ENCODE measurements at regions not wholly inside any gene's neighbourhood (a gene's known extent, or its start where the extent isn't known, plus 50 kb on each side); places are given as distances from the start of the nearest gene placed in this dataset.

GRCh38 chr7:148940702-148941597 lies 56.9 kb upstream of the EZH2 start:
- H3K27ac ChIP-seq (ENCODE audit: low read depth, low read length) = peak overlapping the region; percentile 39
- H3K4me2 ChIP-seq (ENCODE audit: low read depth, low read length, poor library complexity, severe bottlenecking) = peak overlapping the region; percentile 97
- TF ChIP-seq CTCF (IDR thresholded peaks at IDR 0.05; ENCODE audit: insufficient read depth, low read length, poor library complexity, severe bottlenecking) = no peak
- TF ChIP-seq EZH2phosphoT487 (conservative IDR thresholded peaks at IDR 0.05; ENCODE audit: low read length) = no peak

GRCh38 chr7:148939128-148939755 lies 55.2 kb upstream of the EZH2 start:
- Histone ChIP-seq H3K79me2 (ENCODE audit: insufficient read depth, low read length) (no peaks in the 10 kb centered on the region), H3K9ac (ENCODE audit: low read length) (no peak overlapping the region), H3K9me3 (ENCODE audit: insufficient read depth, low read length) (no peaks in the 10 kb centered on the region), H3F3A (ENCODE audit: insufficient read depth) (peaks cover 21% of the 10 kb centered on the region), H4K20me1 (ENCODE audit: low read depth, low read length) (no peaks in the 10 kb centered on the region), H3K9me2 (replicated peaks; ENCODE audit: insufficient read depth, low read length) (no peaks in the 10 kb centered on the region), H2AFZ (ENCODE audit: low read depth, low read length, severe bottlenecking) (no peak overlapping the region), H3K4me3 (ENCODE audit: insufficient read depth, low read length, poor library complexity, severe bottlenecking) (no peak overlapping the region), H3K27me3 (ENCODE audit: low read length) (no peaks in the 10 kb centered on the region), H3K27ac (ENCODE audit: low read depth, low read length) (no peak overlapping the region), H3K4me2 (ENCODE audit: low read depth, low read length, poor library complexity, severe bottlenecking) (peak overlapping the region; percentile 97), H3K36me3 (ENCODE audit: low read length) (no peaks in the 10 kb centered on the region)
- no peak for TF ChIP-seq EZH2phosphoT487 (conservative IDR thresholded peaks at IDR 0.05; ENCODE audit: low read length)

More at GRCh38 chr7:148940702-148941597, 56.9 kb upstream of the EZH2 start:
- Histone ChIP-seq H3K9me3 (ENCODE audit: insufficient read depth, low read length) (no peaks in the 10 kb centered on the region), H3K79me2 (ENCODE audit: insufficient read depth, low read length) (no peaks in the 10 kb centered on the region), H3K36me3 (ENCODE audit: low read length) (no peaks in the 10 kb centered on the region), H3K9ac (ENCODE audit: low read length) (peak overlapping the region; percentile 80), H3K9me2 (replicated peaks; ENCODE audit: insufficient read depth, low read length) (no peaks in the 10 kb centered on the region), H3K4me3 (ENCODE audit: insufficient read depth, low read length, poor library complexity, severe bottlenecking) (peak overlapping the region; percentile 81), H3K27me3 (ENCODE audit: low read length) (no peaks in the 10 kb centered on the region), H2AFZ (ENCODE audit: low read depth, low read length, severe bottlenecking) (peak overlapping the region; percentile 98), H3F3A (ENCODE audit: insufficient read depth) (peaks cover 24% of the 10 kb centered on the region), H4K20me1 (ENCODE audit: low read depth, low read length) (no peaks in the 10 kb centered on the region)

GRCh38 chr7:148935451-148935850 lies 51.4 kb upstream of the EZH2 start:
- Histone ChIP-seq H3K4me2 (ENCODE audit: low read depth, low read length, poor library complexity, severe bottlenecking) (no peak overlapping the region), H3K27ac (ENCODE audit: low read depth, low read length) (no peak overlapping the region), H3K27me3 (ENCODE audit: low read length) (no peaks in the 10 kb centered on the region), H3K36me3 (ENCODE audit: low read length) (no peaks in the 10 kb centered on the region), H4K20me1 (ENCODE audit: low read depth, low read length) (no peaks in the 10 kb centered on the region), H3K9me3 (ENCODE audit: insufficient read depth, low read length) (no peaks in the 10 kb centered on the region), H3F3A (ENCODE audit: insufficient read depth) (peaks cover 12% of the 10 kb centered on the region; the same call in 1 of the 2 replicates), H3K79me2 (ENCODE audit: insufficient read depth, low read length) (no peaks in the 10 kb centered on the region), H3K9ac (ENCODE audit: low read length) (no peak overlapping the region), H3K9me2 (replicated peaks; ENCODE audit: insufficient read depth, low read length) (no peaks in the 10 kb centered on the region), H3K4me3 (ENCODE audit: insufficient read depth, low read length, poor library complexity, severe bottlenecking) (no peak overlapping the region), H2AFZ (ENCODE audit: low read depth, low read length, severe bottlenecking) (no peak overlapping the region)
- no peak for TF ChIP-seq EZH2phosphoT487 (conservative IDR thresholded peaks at IDR 0.05; ENCODE audit: low read length)
- no peak for TF ChIP-seq CTCF (IDR thresholded peaks at IDR 0.05; ENCODE audit: insufficient read depth, low read length, poor library complexity, severe bottlenecking)

Measured in SU-DHL-6 (cell line).